Immature natural killer cell (primary cell): ENCODE measurements at regions not wholly inside any gene's neighbourhood (a gene's known extent, or its start where the extent isn't known, plus 50 kb on each side); places are given as distances from the start of the nearest gene placed in this dataset.

Source experiments
- DNase-seq, 3 donors: peaks; one replicate each; pipeline ENCODE4 v3.0.0; 2022; ENCODE audit warnings: mixed read lengths in 1 of 3
- H3K27ac Mint-ChIP-seq, 6 donors: one replicate each; pipeline ENCODE4 v1.8.0; 2020; ENCODE audit warnings: mixed read lengths in 6 of 6, mild to moderate bottlenecking in 5 of 6, inconsistent platforms in 4 of 6, moderate library complexity in 3 of 6
- H3K27me3 Mint-ChIP-seq, 3 donors: one replicate each; pipeline ENCODE4 v1.8.0; 2020 to 2021; ENCODE audit warnings: low read depth in 3 of 3, mild to moderate bottlenecking in 3 of 3, mixed read lengths in 3 of 3, moderate library complexity in 3 of 3, inconsistent platforms in 1 of 3
- H3K36me3 Mint-ChIP-seq, 3 donors: one replicate each; pipeline ENCODE4 v1.8.0; 2020; ENCODE audit warnings: mixed read lengths in 3 of 3, inconsistent platforms in 2 of 3, mild to moderate bottlenecking in 2 of 3
- H3K4me1 Mint-ChIP-seq, 2 donors: one replicate each; pipeline ENCODE4 v1.8.0; 2020; ENCODE audit warnings: inconsistent platforms in 2 of 2, mild to moderate bottlenecking in 2 of 2, mixed read lengths in 2 of 2, moderate library complexity in 1 of 2
- H3K4me3 Mint-ChIP-seq, 5 donors: one replicate each; pipeline ENCODE4 v1.8.0; 2020; ENCODE audit warnings: mild to moderate bottlenecking in 5 of 5, mixed read lengths in 5 of 5, inconsistent platforms in 3 of 5, moderate library complexity in 3 of 5
- H3K9me3 Mint-ChIP-seq, 6 donors: one replicate each; pipeline ENCODE4 v1.8.0; 2020; ENCODE audit warnings: mild to moderate bottlenecking in 6 of 6, mixed read lengths in 6 of 6, inconsistent platforms in 4 of 6, moderate library complexity in 3 of 6

DNA sequence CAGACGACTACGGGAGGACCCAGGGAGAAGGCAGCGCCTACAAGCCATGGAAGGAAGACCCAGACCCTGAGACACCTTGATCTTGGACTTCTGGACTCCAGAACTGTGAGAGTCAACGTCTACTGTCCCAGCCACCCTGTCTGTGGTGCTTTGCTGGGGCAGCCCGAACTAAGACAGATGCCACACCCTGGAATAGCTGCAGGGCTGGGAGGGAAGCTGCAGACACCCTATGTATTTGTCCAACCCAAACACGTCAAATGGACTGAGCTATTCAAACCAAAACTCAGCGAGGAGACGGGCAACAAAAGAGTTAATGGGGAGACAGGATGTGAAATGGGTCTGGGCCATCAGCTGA is 169.3 kb downstream of the CTTN start:
- Mint-ChIP-seq H3K4me3 (peak overlapping the region in 1 of 5 donors; percentile 5), H3K4me1 (peaks cover 0 to 2% of the 10 kb centered on the region in 2 donors), H3K27ac (no peak overlapping the region)

DNA sequence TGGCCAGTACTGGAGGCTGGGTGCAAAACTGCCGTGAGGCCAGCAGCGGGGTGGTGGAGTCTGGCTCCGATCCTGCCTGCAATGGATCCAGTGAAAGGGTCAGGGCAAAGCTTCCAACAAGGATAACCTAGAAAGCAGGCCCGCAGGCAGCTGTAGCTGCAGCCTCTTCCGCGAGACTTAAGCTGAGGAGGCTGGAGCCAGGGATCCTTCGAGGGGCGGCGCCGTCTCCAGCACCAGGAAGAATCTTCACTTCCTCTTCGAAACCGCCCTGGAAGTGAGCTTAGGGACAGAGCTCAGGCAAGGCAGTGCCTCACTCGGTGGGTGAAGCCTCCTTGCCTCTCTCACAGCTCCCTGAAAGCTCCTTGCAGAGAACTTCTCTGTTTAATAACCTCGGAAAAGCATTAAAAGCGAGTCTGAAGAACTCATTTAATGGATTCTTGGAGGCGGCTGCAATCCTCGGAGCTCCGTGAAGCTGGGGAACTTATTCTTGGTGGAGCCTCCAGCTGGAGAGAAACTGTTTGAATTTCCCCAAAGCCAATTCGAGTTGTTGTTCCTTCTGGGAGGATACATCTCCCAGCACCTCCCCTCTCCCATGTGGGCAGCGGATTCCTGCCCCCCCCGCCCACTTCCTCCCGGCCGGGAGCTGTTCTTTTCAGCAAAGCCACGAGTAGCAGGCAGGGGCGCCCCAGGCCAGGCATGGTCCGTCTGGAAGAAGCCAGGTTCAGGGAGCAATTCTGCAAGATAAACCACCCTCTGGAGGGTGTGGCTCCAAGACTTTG is 169.9 kb downstream of the CTTN start:
- Mint-ChIP-seq H3K4me3 (no peak overlapping the region), H3K27me3 (peaks cover 4 to 17% (median 4%) of the 10 kb centered on the region in 3 donors), H3K9me3 (peaks cover 0 to 2% (median 0%) of the 10 kb centered on the region in 6 donors), H3K4me1 (peaks cover 0 to 2% of the 10 kb centered on the region in 2 donors), H3K27ac (no peak overlapping the region), H3K36me3 (no peaks in the 10 kb centered on the region)
- DNase-seq = no peak

More for the DNA sequence above, 169.3 kb downstream of the CTTN start:
- peaks cover 0 to 2% (median 0%) of the 10 kb centered on the region in 6 donors for H3K9me3 Mint-ChIP-seq
- H3K27me3 Mint-ChIP-seq = peaks cover 4 to 17% (median 6%) of the 10 kb centered on the region in 3 donors
- DNase-seq = no peak
- H3K36me3 Mint-ChIP-seq = no peaks in the 10 kb centered on the region

DNA sequence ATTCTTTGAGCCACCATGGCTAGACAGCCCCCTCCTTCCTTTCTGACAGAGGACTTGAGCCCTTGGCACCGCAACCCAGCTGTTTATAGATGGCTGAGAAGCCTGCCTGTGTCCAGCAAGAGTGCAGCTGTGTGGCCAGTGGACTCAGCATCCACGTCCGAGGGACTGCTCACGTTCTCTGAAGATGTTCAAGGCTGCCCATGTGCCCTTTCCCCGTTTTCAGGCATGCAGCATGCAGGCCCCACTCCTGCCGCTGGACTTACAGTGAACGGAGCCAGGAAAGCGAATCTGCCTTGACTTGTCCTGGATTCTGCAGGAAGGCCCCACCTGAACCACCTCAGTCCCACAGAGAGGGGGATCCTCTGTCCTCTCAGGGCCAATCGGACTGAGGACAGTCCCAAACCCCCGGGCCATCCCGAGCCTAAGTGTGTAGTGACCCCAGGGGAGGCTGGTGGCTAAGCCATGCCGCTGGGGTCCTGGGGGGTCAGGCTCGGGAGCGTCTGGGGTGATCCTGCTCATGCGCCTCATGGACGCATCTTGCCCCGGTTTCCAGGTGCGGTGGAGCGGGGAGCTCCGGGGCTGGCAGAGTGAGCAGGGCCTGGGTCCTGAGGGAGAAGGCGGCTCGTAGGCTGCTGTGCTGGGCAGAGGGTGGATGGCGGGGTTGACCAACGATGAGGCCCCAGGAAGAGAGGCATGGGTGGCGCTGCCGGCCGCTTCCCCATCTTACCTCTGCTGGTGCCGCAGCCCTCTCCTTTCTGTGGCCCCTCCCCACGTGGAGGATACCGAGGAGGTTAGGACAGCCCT is 170.7 kb downstream of the CTTN start:
- peaks cover 0 to 2% (median 0%) of the 10 kb centered on the region in 6 donors for H3K9me3 Mint-ChIP-seq
- H3K27ac Mint-ChIP-seq = no peak overlapping the region
- H3K27me3 Mint-ChIP-seq = peaks cover 3 to 15% (median 6%) of the 10 kb centered on the region in 3 donors
- no peaks in the 10 kb centered on the region for H3K36me3 Mint-ChIP-seq
- no peak for DNase-seq
- H3K4me3 Mint-ChIP-seq = no peak overlapping the region
- H3K4me1 Mint-ChIP-seq = peaks cover 0 to 2% of the 10 kb centered on the region in 2 donors

- Mint-ChIP-seq H3K9me3 (peaks cover 0 to 2% (median 0%) of the 10 kb centered on the region in 6 donors), H3K27ac (no peak overlapping the region), H3K27me3 (peaks cover 3 to 15% (median 6%) of the 10 kb centered on the region in 3 donors), H3K36me3 (no peaks in the 10 kb centered on the region), H3K4me1 (peaks cover 0 to 2% of the 10 kb centered on the region in 2 donors), H3K4me3 (no peak overlapping the region)
- no peak for DNase-seq
Measured at GRCh38 chr11:70569618-70569890, 171.2 kb downstream of the CTTN start.

DNA sequence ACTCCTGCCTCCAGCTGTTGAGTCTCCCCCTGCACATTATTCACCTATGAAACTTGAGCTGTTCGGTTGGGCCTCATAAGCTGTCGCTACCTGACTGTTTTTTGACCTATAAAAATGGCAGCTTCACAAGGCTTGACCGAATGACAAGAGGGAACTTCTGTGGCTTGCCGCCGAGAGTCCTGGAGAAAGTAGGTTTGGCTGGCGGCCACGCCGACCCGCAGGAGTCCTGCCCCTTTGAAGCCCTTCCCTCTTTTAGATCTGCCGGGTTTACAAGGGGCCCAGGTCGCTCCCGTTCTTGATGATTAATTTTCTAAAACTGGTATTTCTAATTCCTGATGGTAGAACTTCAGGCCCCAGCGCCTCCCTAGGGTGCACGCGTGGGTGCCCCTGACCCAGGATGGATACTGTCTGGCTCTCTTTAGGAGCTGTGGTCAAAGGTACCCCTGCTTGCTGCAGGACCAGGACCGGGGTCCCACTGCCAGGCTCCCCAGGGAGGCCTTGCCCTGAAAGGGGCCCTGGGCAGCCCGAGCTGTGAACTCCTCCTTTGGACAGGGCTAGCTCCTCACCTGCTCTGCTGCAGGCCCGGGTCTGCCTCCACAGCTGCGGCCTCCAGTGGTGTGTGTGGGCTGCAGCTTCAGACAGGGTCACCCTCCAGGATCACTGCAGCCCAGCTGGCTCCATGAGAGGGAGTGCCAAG is 171.8 kb downstream of the CTTN start:
- Mint-ChIP-seq H3K4me3 (no peak overlapping the region), H3K27ac (no peak overlapping the region), H3K4me1 (peaks cover 0 to 2% of the 10 kb centered on the region in 2 donors), H3K27me3 (peaks cover 3 to 14% (median 6%) of the 10 kb centered on the region in 3 donors), H3K9me3 (peaks cover 0 to 2% (median 0%) of the 10 kb centered on the region in 6 donors), H3K36me3 (no peaks in the 10 kb centered on the region)
- no peak for DNase-seq

DNA sequence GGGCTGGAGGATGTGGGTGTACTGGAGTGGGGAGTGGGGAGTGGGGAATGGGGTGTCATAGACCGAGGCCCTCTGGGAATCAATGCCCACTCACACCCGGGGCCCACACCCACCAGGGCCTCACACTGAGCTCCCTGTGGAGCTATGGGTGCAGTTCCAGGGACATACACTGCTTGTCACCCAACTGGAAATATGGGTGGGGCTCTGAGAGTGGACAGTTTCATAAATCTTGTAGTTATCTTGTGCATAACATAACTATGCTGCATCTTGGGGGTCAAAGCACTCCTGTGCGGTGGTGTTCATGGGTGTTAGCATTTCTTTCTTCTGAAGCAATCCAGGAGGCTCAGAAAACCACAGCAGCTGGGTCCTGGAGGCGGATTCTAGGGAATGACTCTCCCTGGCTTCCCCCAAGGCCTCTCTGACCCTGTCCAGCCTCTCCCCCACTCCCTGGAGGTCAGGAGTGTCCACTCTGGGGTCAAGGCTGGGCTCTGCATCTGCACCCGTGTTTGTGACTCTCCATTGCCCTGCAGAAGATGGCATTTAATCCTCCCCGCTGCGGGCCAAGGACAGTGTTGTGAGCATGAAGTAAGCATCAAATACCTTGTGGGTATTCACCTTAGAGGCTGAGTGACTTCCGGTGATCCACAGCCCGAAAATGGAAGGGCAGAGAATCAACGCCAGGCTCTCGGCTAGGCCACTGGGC is 172.5 kb downstream of the CTTN start:
- no peak overlapping the region for H3K27ac Mint-ChIP-seq
- peaks cover 0 to 2% of the 10 kb centered on the region in 2 donors for H3K4me1 Mint-ChIP-seq
- peaks cover 3 to 10% (median 6%) of the 10 kb centered on the region in 3 donors for H3K27me3 Mint-ChIP-seq
- no peak for DNase-seq
- H3K9me3 Mint-ChIP-seq = peaks cover 0 to 2% (median 0%) of the 10 kb centered on the region in 6 donors
- no peak overlapping the region for H3K4me3 Mint-ChIP-seq
- H3K36me3 Mint-ChIP-seq = no peaks in the 10 kb centered on the region

DNA sequence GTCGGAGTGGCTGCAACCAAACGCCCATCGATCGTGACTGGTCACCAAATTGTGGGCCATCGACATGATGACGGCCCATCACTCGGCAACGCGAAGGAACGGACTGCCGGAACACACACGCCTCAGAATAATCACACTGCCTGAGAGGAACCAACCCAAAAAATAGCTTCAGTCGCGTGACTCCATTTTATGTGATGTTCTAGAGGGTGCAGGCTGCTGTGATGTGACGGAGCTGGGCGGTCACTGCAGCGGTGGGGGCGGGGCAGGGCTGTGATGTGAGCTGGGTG is 174.6 kb downstream of the CTTN start:
- DNase-seq = no peak
- peaks cover 0 to 2% of the 10 kb centered on the region in 2 donors for H3K4me1 Mint-ChIP-seq

GRCh38 chr11:70573701-70574151 is 175.4 kb downstream of the CTTN start:
- Mint-ChIP-seq H3K36me3 (no peaks in the 10 kb centered on the region), H3K27ac (no peak overlapping the region)

More for the DNA sequence above, 174.6 kb downstream of the CTTN start:
- Mint-ChIP-seq H3K4me3 (no peak overlapping the region), H3K36me3 (no peaks in the 10 kb centered on the region), H3K27me3 (peaks cover under 1 to 7% (median 2%) of the 10 kb centered on the region in 3 donors), H3K27ac (no peak overlapping the region), H3K9me3 (no peaks in the 10 kb centered on the region)

GRCh38 chr11:70574725-70575347 is 176.5 kb downstream of the CTTN start:
- no peak for DNase-seq

More at GRCh38 chr11:70573701-70574151, 175.4 kb downstream of the CTTN start:
- Mint-ChIP-seq H3K4me1 (no peaks in the 10 kb centered on the region), H3K9me3 (no peaks in the 10 kb centered on the region), H3K4me3 (no peak overlapping the region), H3K27me3 (peaks cover 0 to 7% (median 2%) of the 10 kb centered on the region in 3 donors)
- DNase-seq = no peak

GRCh38 chr11:70575396-70576060 is 177.2 kb downstream of the CTTN start:
- no peak overlapping the region for H3K4me3 Mint-ChIP-seq
- no peak for DNase-seq
- H3K9me3 Mint-ChIP-seq = no peaks in the 10 kb centered on the region

More at GRCh38 chr11:70574725-70575347, 176.5 kb downstream of the CTTN start:
- no peak overlapping the region for H3K4me3 Mint-ChIP-seq
- H3K27ac Mint-ChIP-seq = no peak overlapping the region
- H3K36me3 Mint-ChIP-seq = no peaks in the 10 kb centered on the region
- H3K9me3 Mint-ChIP-seq = no peaks in the 10 kb centered on the region
- H3K4me1 Mint-ChIP-seq = no peaks in the 10 kb centered on the region
- peaks cover 0 to 7% (median 4%) of the 10 kb centered on the region in 3 donors for H3K27me3 Mint-ChIP-seq

DNA sequence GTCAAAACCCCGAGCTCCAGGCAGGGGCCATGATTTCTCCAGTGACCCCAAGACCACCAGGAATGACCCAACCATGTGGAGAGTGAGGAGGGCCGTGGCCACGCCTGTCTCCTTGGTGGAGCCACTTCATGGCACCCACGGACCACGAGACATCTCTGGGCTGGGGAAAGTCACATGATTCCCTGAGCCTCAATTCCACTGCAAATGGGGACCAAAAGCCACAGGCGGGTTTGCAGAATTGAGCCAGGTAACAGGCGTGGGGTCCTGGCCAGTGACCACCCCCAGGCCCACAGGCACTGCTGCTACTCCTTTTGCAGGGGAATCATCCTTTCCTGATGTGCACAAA is 178.9 kb downstream of the CTTN start:
- H3K4me3 Mint-ChIP-seq = no peak overlapping the region
- no peaks in the 10 kb centered on the region for H3K36me3 Mint-ChIP-seq
- H3K4me1 Mint-ChIP-seq = no peaks in the 10 kb centered on the region
- H3K27ac Mint-ChIP-seq = no peak overlapping the region
- H3K27me3 Mint-ChIP-seq = peaks cover 0 to 4% (median 0%) of the 10 kb centered on the region in 3 donors
- no peaks in the 10 kb centered on the region for H3K9me3 Mint-ChIP-seq
- no peak for DNase-seq

More at GRCh38 chr11:70575396-70576060, 177.2 kb downstream of the CTTN start:
- H3K27me3 Mint-ChIP-seq = peaks cover 0 to 4% (median 4%) of the 10 kb centered on the region in 3 donors
- H3K4me1 Mint-ChIP-seq = no peaks in the 10 kb centered on the region
- H3K27ac Mint-ChIP-seq = no peak overlapping the region
- H3K36me3 Mint-ChIP-seq = no peaks in the 10 kb centered on the region

- Mint-ChIP-seq H3K4me3 (no peak overlapping the region), H3K27me3 (peaks cover 0 to 4% (median 0%) of the 10 kb centered on the region in 3 donors), H3K4me1 (no peaks in the 10 kb centered on the region), H3K36me3 (no peaks in the 10 kb centered on the region), H3K27ac (no peak overlapping the region), H3K9me3 (no peaks in the 10 kb centered on the region)
- DNase-seq = no peak
Measured at GRCh38 chr11:70577948-70578347, 179.6 kb downstream of the CTTN start.

GRCh38 chr11:70578371-70578770 is 180.0 kb downstream of the CTTN start:
- DNase-seq = no peak
- Mint-ChIP-seq H3K9me3 (no peaks in the 10 kb centered on the region), H3K4me3 (no peak overlapping the region), H3K4me1 (no peaks in the 10 kb centered on the region), H3K27me3 (peaks cover 0 to 4% (median 0%) of the 10 kb centered on the region in 3 donors), H3K27ac (no peak overlapping the region), H3K36me3 (no peaks in the 10 kb centered on the region)
